IMR-90 (cell line): ENCODE measurements at regions not wholly inside any gene's neighbourhood (a gene's known extent, or its start where the extent isn't known, plus 50 kb on each side); places are given as distances from the start of the nearest gene placed in this dataset.

Experiments used
- ATAC-seq: fragments of 200-7000 bp; cut with Tn5 transposase; 2 replicates; pipeline ENCODE4 v1.9.1; 2020; ENCODE audit warnings: low read depth, mild to moderate bottlenecking, moderate library complexity
- BruUV-seq: library from RNA; stranded (reverse); fragments of 400-500 nt; replicated peaks from 2 replicates; lab custom pipeline; 2021; lab: Mats Ljungman, UMichigan
- CTCF ChIA-PET: fragments of 300-600 bp; formaldehyde crosslinking; extraction: SDS; loops from one replicate; lab custom pipeline; 2021; ENCODE audit warnings: antibody characterized with exemption; lab: Yijun Ruan, JAX
- POLR2A ChIA-PET: fragments of 300-600 bp; sonication (Branson Sonifier 250); formaldehyde crosslinking; loops from one replicate; lab custom pipeline; 2022; ENCODE audit warnings: antibody characterized with exemption; ENCODE audit not compliant: unreplicated experiment; lab: Charles Lee
- DNase-seq: peaks from one replicate; pipeline ENCODE4 v3.0.0; 2013
- H2AFZ ChIP-seq: replicated peaks from 2 replicates; pipeline ENCODE3; 2013; ENCODE audit warnings: low read length, mild to moderate bottlenecking; ENCODE audit not compliant: poor library complexity
- H2AK5ac ChIP-seq: 2 replicates; pipeline ENCODE4 v1.6.1; 2013; ENCODE audit warnings: low read depth, low read length, inconsistent platforms
- H2AK9ac ChIP-seq: replicated peaks from 2 replicates; pipeline ENCODE3; 2013; ENCODE audit warnings: mild to moderate bottlenecking, low read depth, low read length, moderate library complexity; ENCODE audit not compliant: poor library complexity
- H2BK120ac ChIP-seq: 2 replicates; pipeline ENCODE4 v1.6.1; 2013; ENCODE audit warnings: low read depth, low read length, inconsistent platforms
- H2BK15ac ChIP-seq: 3 replicates; pipeline ENCODE4 v1.6.1; 2013; ENCODE audit warnings: low read depth, low read length, inconsistent platforms
- H2BK20ac ChIP-seq: 2 replicates; pipeline ENCODE4 v1.6.1; 2013; ENCODE audit warnings: low read depth, mild to moderate bottlenecking, inconsistent platforms, low read length, moderate library complexity
- H2BK5ac ChIP-seq: 2 replicates; pipeline ENCODE4 v1.6.1; 2013; ENCODE audit warnings: mild to moderate bottlenecking, low read depth, low read length, inconsistent platforms; ENCODE audit not compliant: poor library complexity, severe bottlenecking
- H3K14ac ChIP-seq: replicated peaks from 2 replicates; pipeline ENCODE4 v1.6.1; 2013; ENCODE audit warnings: low read depth, low read length, inconsistent platforms
- H3K18ac ChIP-seq: 2 replicates; pipeline ENCODE4 v1.6.1; 2013; ENCODE audit warnings: low read depth, low read length, control low read depth
- H3K23ac ChIP-seq: 2 replicates; pipeline ENCODE4 v1.6.1; 2013; ENCODE audit warnings: low read depth, low read length, inconsistent platforms
- H3K27ac ChIP-seq: 2 replicates; pipeline ENCODE4 v1.5.1; 2013; ENCODE audit warnings: mild to moderate bottlenecking, control low read depth, low read length; ENCODE audit not compliant: insufficient read depth
- H3K27me3 ChIP-seq: 2 replicates; pipeline ENCODE4 v1.6.1; 2013; ENCODE audit warnings: low read length; ENCODE audit not compliant: control insufficient read depth, insufficient read depth
- H3K36me3 ChIP-seq: 2 replicates; pipeline ENCODE4 v1.6.1; 2013; ENCODE audit warnings: low read length, mixed read lengths; ENCODE audit not compliant: control insufficient read depth, insufficient read depth
- H3K4ac ChIP-seq: 2 replicates; pipeline ENCODE4 v1.6.1; 2013; ENCODE audit warnings: low read depth, low read length, inconsistent platforms
- H3K4me1 ChIP-seq: 2 replicates; pipeline ENCODE4 v1.6.1; 2013; ENCODE audit warnings: low read length, mixed read lengths; ENCODE audit not compliant: control insufficient read depth, insufficient read depth
- H3K4me2 ChIP-seq: 2 replicates; pipeline ENCODE4 v1.6.1; 2013; ENCODE audit warnings: low read depth, mild to moderate bottlenecking, control low read depth, low read length, moderate library complexity
- H3K4me3 ChIP-seq: 2 replicates; pipeline ENCODE4 v1.5.1; 2013; ENCODE audit warnings: low read depth, mild to moderate bottlenecking, control low read depth, low read length, moderate library complexity; ENCODE audit not compliant: insufficient read depth
- H3K56ac ChIP-seq: 2 replicates; pipeline ENCODE4 v1.6.1; 2013; ENCODE audit warnings: low read length, inconsistent platforms; ENCODE audit not compliant: insufficient read depth; ENCODE audit errors: extremely low read depth
- H3K79me1 ChIP-seq, 2 experiments: 2 replicates each; pipeline ENCODE4 v1.6.1; 2013; ENCODE audit warnings: low read length in 2 of 2, inconsistent platforms in 1 of 2, low read depth in 1 of 2
- H3K9ac ChIP-seq: 2 replicates; pipeline ENCODE4 v1.6.1; 2013; ENCODE audit warnings: low read depth, low read length, control low read depth
- H3K9me1 ChIP-seq: 2 replicates; pipeline ENCODE4 v1.6.1; 2013; ENCODE audit warnings: low read length, inconsistent platforms; ENCODE audit not compliant: insufficient read depth
- H3K9me3 ChIP-seq: 2 replicates; pipeline ENCODE4 v1.6.1; 2013; ENCODE audit warnings: low read length; ENCODE audit not compliant: control insufficient read depth, insufficient read depth
- H4K20me1 ChIP-seq: 2 replicates; pipeline ENCODE4 v1.6.1; 2013; ENCODE audit warnings: low read length, inconsistent platforms; ENCODE audit not compliant: insufficient read depth
- H4K5ac ChIP-seq: 2 replicates; pipeline ENCODE4 v1.6.1; 2013; ENCODE audit warnings: mild to moderate bottlenecking, low read depth, low read length, control low read depth
- H4K8ac ChIP-seq, 2 experiments: 2 replicates each; pipeline ENCODE4 v1.6.1; 2013; ENCODE audit warnings: low read depth in 2 of 2, low read length in 2 of 2, control low read depth in 1 of 2, inconsistent platforms in 1 of 2
- H4K91ac ChIP-seq: 2 replicates; pipeline ENCODE4 v1.6.1; 2013; ENCODE audit warnings: low read depth, low read length, inconsistent platforms; ENCODE audit not compliant: insufficient read depth
- CHD1 ChIP-seq: IDR thresholded peaks from 2 replicates; pipeline ENCODE4 v1.6.1; 2012; ENCODE audit warnings: low read depth, low read length, improper control_type of control experiment
- MAFK ChIP-seq: IDR thresholded peaks from 2 replicates; pipeline ENCODE4 v1.6.1; 2012; ENCODE audit warnings: low read depth, low read length, improper control_type of control experiment
- MXI1 ChIP-seq: IDR thresholded peaks from 2 replicates; pipeline ENCODE4 v1.6.1; 2012; ENCODE audit warnings: low read depth, mild to moderate bottlenecking, low read length, moderate library complexity, borderline replicate concordance
- NFE2L2 ChIP-seq: fragments of 150-350 bp; IDR thresholded peaks from 2 replicates; pipeline ENCODE4 v1.6.1; 2016; ENCODE audit warnings: low read depth, mild to moderate bottlenecking, low read length
- SMC3 ChIP-seq: fragments of 150-350 bp; IDR thresholded peaks from 2 replicates; pipeline ENCODE4 v1.6.1; 2016; ENCODE audit warnings: low read depth, mild to moderate bottlenecking, antibody characterized with exemption, low read length, moderate library complexity
- WGBS, 2 experiments: methylation state at CpG; one replicate each; pipeline versions ENCODE4 v1.1.5 to v1.1.7; 2013; ENCODE audit warnings: missing lambda C conversion rate in 2 of 2; ENCODE audit not compliant: insufficient read length in 1 of 2; ENCODE audit errors: extremely low coverage in 2 of 2; 5-methylcytosine and 5-hydroxymethylcytosine counted together
- dilution Hi-C: fragments of 300-500 bp; cut with HindIII; formaldehyde crosslinking; loops from one replicate; pipeline ENCODE4 v1.14.3; 2018; ENCODE audit warnings: low sequenced_read_pairs; ENCODE audit not compliant: unreplicated experiment
- in situ Hi-C: fragments of 300-500 bp; cut with MboI; formaldehyde crosslinking; loops from 3 replicates; pipeline ENCODE4 v1.14.3; 2019; ENCODE audit warnings: low sequenced_read_pairs, inconsistent platforms, mixed read lengths
- intact Hi-C: fragments of 100-400 bp; cut with micrococcal nuclease; formaldehyde crosslinking; loops from 2 replicates; pipeline ENCODE4 v1.10.0; 2022
- TF ChIP-seq, protein P1 (sequence below): conservative IDR thresholded peaks from 2 replicates; pipeline ENCODE4 v1.5.1; 2012; ENCODE audit warnings: mild to moderate bottlenecking, low read depth, low read length, improper control_type of control experiment

DNA sequence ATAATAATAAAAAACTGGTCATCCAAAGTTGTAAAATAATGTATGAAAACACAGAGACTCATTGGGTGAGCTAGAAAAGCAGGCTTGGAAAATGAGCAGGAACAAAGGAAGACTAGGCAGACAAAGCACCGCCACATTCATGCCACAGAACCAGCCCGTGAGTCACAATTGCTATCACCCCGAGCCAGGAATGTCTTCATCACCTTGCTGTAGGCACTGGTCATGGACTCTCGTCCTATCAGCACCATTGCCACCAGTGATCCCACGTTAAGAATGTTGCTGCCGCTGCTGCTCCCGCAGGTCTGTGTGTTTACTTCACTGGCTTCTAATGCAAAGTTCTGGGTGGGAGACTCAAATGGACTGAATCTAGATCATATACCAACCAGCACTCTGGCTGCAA lies 417.9 kb downstream of the PID1 start:
- H2BK15ac ChIP-seq = no peak overlapping the region
- BruUV-seq = no TSS peak
- H3K36me3 ChIP-seq = no peaks in the 10 kb centered on the region
- dilution Hi-C loops (no loop called here), in situ Hi-C loops (no loop called here), intact Hi-C loops (no loop called here)
- no CpG with 5 or more reads among the region's 7 CpGs for WGBS, 2 experiments
- no peak overlapping the region for H4K91ac ChIP-seq
- no peak overlapping the region for H2BK120ac ChIP-seq
- H3K4me1 ChIP-seq = no peaks in the 10 kb centered on the region
- no peak overlapping the region for H3K56ac ChIP-seq
- ATAC-seq = no peak
- CTCF ChIA-PET = no interaction called here
- H3K4me2 ChIP-seq = no peak overlapping the region
- no peaks in the 10 kb centered on the region for H4K20me1 ChIP-seq
- no peak for DNase-seq
- no peak overlapping the region for H2BK20ac ChIP-seq
- H3K27me3 ChIP-seq = no peaks in the 10 kb centered on the region
- H3K23ac ChIP-seq = no peak overlapping the region
- H2BK5ac ChIP-seq = no peak overlapping the region
- no peak overlapping the region for H3K14ac ChIP-seq
- TF ChIP-seq MXI1 (no peak), MAFK (no peak), SMC3 (no peak), NFE2L2 (no peak), CHD1 (no peak)
- TF ChIP-seq, protein P1, sequence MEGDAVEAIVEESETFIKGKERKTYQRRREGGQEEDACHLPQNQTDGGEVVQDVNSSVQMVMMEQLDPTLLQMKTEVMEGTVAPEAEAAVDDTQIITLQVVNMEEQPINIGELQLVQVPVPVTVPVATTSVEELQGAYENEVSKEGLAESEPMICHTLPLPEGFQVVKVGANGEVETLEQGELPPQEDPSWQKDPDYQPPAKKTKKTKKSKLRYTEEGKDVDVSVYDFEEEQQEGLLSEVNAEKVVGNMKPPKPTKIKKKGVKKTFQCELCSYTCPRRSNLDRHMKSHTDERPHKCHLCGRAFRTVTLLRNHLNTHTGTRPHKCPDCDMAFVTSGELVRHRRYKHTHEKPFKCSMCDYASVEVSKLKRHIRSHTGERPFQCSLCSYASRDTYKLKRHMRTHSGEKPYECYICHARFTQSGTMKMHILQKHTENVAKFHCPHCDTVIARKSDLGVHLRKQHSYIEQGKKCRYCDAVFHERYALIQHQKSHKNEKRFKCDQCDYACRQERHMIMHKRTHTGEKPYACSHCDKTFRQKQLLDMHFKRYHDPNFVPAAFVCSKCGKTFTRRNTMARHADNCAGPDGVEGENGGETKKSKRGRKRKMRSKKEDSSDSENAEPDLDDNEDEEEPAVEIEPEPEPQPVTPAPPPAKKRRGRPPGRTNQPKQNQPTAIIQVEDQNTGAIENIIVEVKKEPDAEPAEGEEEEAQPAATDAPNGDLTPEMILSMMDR = no peak
- no peak overlapping the region for H3K4me3 ChIP-seq
- H3K27ac ChIP-seq = no peak overlapping the region
- H3K79me1 ChIP-seq = no peaks in the 10 kb centered on the region
- POLR2A ChIA-PET = no interaction called here
- no peak overlapping the region for H2AFZ ChIP-seq
- no peak overlapping the region for H2AK9ac ChIP-seq
- H3K9ac ChIP-seq = no peak overlapping the region
- H3K9me1 ChIP-seq = no peaks in the 10 kb centered on the region
- no peak overlapping the region for H2AK5ac ChIP-seq
- no peak overlapping the region for H4K8ac ChIP-seq
- no peak overlapping the region for H4K5ac ChIP-seq
- H3K4ac ChIP-seq = no peak overlapping the region
- peaks cover 3% of the 10 kb centered on the region; the same call in 1 of the 2 replicates for H3K9me3 ChIP-seq
- no peak overlapping the region for H3K18ac ChIP-seq
